Right cardiac atrium (tissue), 5 donors: ENCODE measurements at regions not wholly inside any gene's neighbourhood (a gene's known extent, or its start where the extent isn't known, plus 50 kb on each side); places are given as distances from the start of the nearest gene placed in this dataset.
"Not testable (repeated sequence)": the region's sequence is repeated elsewhere in the genome, so short reads cannot be mapped to it uniquely, and the experiment has no call there.

ENCODE experiments used
- ATAC-seq, 2 donors: fragments of 200-7000 bp; cut with Tn5 transposase; one replicate each; pipeline versions ENCODE4 v1.8.0 to v1.9.1; 2020; ENCODE audit warnings: moderate library complexity in 2 of 2, mild to moderate bottlenecking in 1 of 2
- DNase-seq, 3 donors: peaks; one replicate each; pipeline ENCODE4 v3.0.0-alpha.2; 2020
- H3K27ac ChIP-seq: one replicate; pipeline ENCODE4 v1.5.1; 2013; ENCODE audit warnings: mild to moderate bottlenecking, low read length, control low read depth, moderate library complexity
- H3K27me3 ChIP-seq: one replicate; pipeline ENCODE4 v1.6.1; 2013; ENCODE audit not compliant: control insufficient read depth, insufficient read depth
- H3K4me1 ChIP-seq: one replicate; pipeline ENCODE4 v1.6.1; 2013; ENCODE audit warnings: low read length; ENCODE audit not compliant: control insufficient read depth, insufficient read depth
- H3K4me3 ChIP-seq: one replicate; pipeline ENCODE4 v1.5.1; 2013; ENCODE audit warnings: low read length, control low read depth
- H3K9me3 ChIP-seq: one replicate; pipeline ENCODE4 v1.6.1; 2013; ENCODE audit warnings: low read length; ENCODE audit not compliant: control insufficient read depth
- WGBS: extraction: QIAGEN DNeasy Blood & Tissue Kit; methylation state at CpG from one replicate; pipeline ENCODE4 v1.1.7; 2013; 5-methylcytosine and 5-hydroxymethylcytosine counted together
- intact Hi-C, 4 donors: fragments of 100-400 bp; cut with DNase I; formaldehyde crosslinking; loops; one replicate each; pipeline versions ENCODE4 v1.11.0 to v1.14.0; 2022 to 2023
- donor health status: healthy with polysubstance abuse.
- donor health status: DM: no; HTN: yes; CAD: no.
- donor health status: DM: no; HTN: no; CAD: no.
- donor health status: DM: no; HTN: yes; CAD: no; lungs with severe emphysema.
- donor health status: DM: yes; HTN: yes; CAD: no.

GRCh38 chr7:65545465-65546161 is 172.0 kb downstream of the ZNF92 start:
- H3K4me3 ChIP-seq, H3K27ac ChIP-seq, DNase-seq, intact Hi-C loops, H3K9me3 ChIP-seq, H3K4me1 ChIP-seq, H3K27me3 ChIP-seq: not testable (repeated sequence)
- no CpG with 5 or more reads among the region's 5 CpGs for WGBS
- ATAC-seq, result peak in 1 of 2 donors; percentile 62

DNA sequence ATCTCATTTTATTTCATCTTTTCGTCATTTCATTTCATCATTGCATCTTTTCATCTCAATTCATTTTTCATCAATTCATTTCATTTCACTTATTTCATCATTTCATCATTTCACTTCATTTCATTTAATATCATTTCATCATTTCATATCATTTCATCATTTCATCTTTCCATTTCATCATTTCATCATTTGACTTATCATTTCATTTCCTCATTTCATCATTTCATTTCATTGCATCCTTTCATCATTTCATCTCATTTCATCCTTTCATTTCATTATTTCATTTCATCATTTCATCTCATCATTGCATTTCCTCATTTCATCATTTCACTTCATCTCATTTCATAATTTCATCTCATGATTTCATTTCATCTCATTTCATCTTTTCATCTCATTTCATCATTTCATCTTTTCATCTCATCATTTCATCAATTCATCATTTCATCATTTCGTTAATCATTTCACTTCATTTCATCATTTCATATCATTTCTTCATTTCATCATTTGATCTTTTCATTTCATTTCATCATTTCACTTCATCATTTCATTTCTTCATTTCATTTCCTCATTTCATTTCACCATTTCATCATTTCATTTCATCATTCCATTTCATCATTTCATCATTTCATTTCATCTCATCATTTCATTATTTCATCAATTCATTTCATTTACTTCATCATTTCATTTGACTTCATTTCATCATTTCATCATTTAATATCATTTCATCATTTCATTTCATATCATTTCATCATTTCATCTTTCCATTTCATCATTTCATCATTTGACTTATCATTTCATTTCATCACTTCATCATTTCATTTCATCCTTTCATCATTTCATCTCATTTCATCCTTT is 176.2 kb downstream of the ZNF92 start:
- DNase-seq, ATAC-seq, H3K4me1 ChIP-seq, intact Hi-C loops, H3K9me3 ChIP-seq, H3K27me3 ChIP-seq, H3K27ac ChIP-seq, H3K4me3 ChIP-seq: not testable (repeated sequence)
- no CpG with 5 or more reads among the region's 2 CpGs for WGBS

GRCh38 chr7:65550444-65550809 is 176.8 kb downstream of the ZNF92 start:
- H3K4me3 ChIP-seq, H3K9me3 ChIP-seq, H3K27ac ChIP-seq, H3K27me3 ChIP-seq, H3K4me1 ChIP-seq, DNase-seq, intact Hi-C loops, ATAC-seq: not testable (repeated sequence)

DNA sequence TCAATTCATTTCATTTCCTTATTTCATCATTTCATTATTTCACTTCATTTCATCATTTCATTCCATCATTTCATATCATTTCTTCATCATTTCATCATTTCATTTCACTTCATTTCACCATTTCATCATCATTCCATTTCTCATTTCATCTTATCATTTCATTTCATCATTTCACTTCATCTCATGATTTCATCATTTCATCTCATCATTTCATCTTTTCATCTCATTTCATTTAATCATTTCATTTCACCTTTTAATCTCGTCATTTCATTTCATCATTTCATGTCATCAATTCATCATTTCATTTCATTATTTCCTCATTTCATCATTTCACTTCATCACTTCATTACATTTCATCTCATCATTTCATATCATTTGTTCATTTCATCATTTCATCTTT is 177.4 kb downstream of the ZNF92 start:
- 83% methylated on average over 1 of the region's 1 CpG for WGBS
- H3K9me3 ChIP-seq, intact Hi-C loops, H3K4me3 ChIP-seq, DNase-seq, H3K27me3 ChIP-seq, H3K27ac ChIP-seq, H3K4me1 ChIP-seq, ATAC-seq: not testable (repeated sequence)

DNA sequence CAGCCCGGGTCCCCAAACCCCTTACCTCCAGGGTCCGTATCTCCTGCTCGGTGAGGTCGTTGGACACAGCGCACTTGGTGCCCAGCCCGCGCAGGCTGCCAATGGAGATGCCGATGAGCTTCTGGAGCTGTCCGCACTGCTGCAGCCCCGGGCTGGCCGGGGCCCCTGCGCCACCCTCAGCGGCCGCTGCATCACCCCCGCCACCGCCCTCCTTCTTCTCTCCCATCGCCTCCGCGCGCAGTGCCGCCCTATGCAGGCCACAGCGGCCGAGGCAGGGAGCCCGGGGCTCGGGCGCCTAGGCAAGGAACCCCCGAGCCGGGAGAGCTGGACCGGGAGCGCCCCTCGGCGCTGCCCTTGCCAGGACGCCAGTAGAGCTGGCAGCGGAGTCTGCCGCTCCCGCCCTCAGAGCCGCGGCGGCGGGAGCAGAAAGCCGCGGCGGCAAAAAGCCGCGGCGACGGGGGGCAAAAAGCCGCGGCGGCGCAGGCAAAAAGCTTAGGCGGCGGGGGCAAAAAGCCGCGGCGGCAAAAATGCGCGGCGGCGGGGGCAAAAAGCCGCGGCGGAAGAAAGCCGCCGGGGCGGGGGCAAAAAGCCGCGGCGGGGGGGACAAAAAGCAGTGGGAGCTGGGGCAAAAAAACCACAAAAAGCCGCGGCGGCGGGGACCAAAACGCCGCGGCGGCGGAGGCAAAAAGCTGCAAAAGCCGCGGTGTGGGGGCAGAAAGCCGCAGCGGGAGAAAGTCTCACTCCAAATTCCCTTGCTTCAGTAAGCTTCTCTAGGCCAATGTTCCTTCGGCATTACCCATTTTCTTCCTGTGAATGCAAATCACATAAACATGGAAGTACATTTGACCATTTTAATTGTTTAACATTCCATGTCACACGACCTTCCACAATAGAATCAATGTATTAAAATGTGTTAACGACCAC is 181.2 kb downstream of the ZNF92 start:
- DNase-seq, H3K27ac ChIP-seq, H3K4me3 ChIP-seq, H3K27me3 ChIP-seq, H3K4me1 ChIP-seq, ATAC-seq, intact Hi-C loops, H3K9me3 ChIP-seq: not testable (repeated sequence)
- WGBS, result under 1% methylated on average over 22 of the region's 85 CpGs

GRCh38 chr7:65558584-65558983 is 184.9 kb downstream of the ZNF92 start:
- ATAC-seq, result peak; percentile 25 to 41
- H3K9me3 ChIP-seq, intact Hi-C loops, H3K4me1 ChIP-seq, H3K27ac ChIP-seq, H3K27me3 ChIP-seq, H3K4me3 ChIP-seq: not testable (repeated sequence)
- DNase-seq, result peak; percentile 0 to 12 (median 12)
- WGBS, result 40% methylated on average over 3 of the region's 4 CpGs

DNA sequence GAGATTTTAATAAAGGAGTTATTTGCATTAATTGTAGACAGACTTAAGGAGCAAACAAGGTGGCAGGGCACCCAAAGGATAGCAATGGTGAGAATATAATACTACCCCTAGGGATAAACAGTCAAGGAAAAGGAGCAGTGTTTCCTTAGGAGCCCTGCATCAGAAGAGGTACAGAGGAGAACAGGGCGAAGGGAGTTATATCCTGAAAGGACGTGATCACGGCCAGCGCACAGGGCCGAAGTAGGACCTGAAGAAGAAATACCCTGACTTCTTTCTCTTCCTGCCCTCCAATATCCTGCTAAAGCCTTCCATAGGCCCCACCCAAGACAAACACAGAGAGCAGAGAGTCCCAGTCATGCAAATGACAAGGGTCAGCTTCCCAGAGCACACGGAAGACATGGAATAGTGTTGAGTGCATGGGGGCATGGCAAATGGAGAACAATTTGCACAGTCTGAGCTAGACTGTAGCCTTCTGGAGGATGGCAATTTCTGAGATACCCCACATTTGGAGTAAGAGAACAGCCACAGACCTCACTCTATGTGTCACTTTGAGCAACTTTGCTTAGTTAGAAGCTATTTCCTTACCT is 188.2 kb downstream of the ZNF92 start:
- H3K27me3 ChIP-seq, H3K4me3 ChIP-seq, H3K4me1 ChIP-seq, intact Hi-C loops, H3K9me3 ChIP-seq, ATAC-seq, H3K27ac ChIP-seq: not testable (repeated sequence)
- WGBS, result 92% methylated on average over 5 of the region's 6 CpGs
- DNase-seq, result peak in 1 of 3 donors; percentile 7

DNA sequence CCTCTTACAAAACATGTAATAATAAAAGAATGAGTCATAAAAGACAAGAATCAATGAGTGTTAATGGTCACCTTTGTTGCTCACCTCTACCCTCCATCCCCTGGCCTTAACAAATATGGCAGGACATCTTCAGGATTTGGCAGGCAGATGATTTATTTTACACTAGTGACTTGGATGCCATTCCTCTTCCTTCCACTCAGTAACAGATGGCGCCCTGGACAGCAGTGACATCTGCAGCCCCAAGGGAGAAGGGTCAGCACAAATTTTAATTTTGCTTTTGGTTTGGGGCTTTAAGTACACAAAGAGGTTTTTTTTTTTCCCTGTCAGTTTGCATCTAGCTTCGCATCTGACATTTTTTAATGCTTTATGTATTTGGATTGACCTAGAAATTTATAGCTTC is 188.9 kb downstream of the ZNF92 start:
- 43% methylated on average over 1 of the region's 2 CpGs for WGBS
- peak in 2 of 3 donors; percentile 4 to 6 for DNase-seq

GRCh38 chr7:65563333-65563732 is 189.7 kb downstream of the ZNF92 start:
- ATAC-seq, H3K4me3 ChIP-seq, DNase-seq, H3K27me3 ChIP-seq, H3K9me3 ChIP-seq, intact Hi-C loops, H3K27ac ChIP-seq, H3K4me1 ChIP-seq: not testable (repeated sequence)
- no CpG with 5 or more reads among the region's 1 CpG for WGBS

More for the DNA sequence above, 188.9 kb downstream of the ZNF92 start:
- H3K27ac ChIP-seq, H3K27me3 ChIP-seq, intact Hi-C loops, H3K9me3 ChIP-seq, H3K4me1 ChIP-seq, H3K4me3 ChIP-seq, ATAC-seq: not testable (repeated sequence)

DNA sequence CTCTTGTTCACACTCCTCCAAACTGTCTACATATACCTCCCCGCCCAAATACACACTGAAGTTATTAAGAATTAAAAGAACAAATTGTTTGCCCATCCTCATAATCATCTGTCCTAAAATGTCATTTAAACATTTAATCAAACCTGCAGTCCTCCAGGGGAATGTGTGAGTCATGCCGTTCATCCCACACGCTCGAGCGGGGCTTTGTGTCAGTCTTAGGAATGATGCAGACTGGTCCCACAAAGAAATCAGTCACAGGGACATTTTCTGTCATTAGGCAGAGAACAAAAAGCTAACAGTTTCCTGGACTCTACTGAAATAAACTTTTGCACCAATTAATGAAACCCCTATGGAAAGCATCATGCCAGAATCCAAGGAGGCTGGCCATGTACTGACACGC is 194.6 kb downstream of the ZNF92 start:
- H3K27me3 ChIP-seq, H3K27ac ChIP-seq, H3K4me3 ChIP-seq, intact Hi-C loops, ATAC-seq, H3K4me1 ChIP-seq, H3K9me3 ChIP-seq, DNase-seq: not testable (repeated sequence)
- WGBS, result no CpG with 5 or more reads among the region's 6 CpGs
